ENCODE measurements at regions not wholly inside any gene's neighbourhood (a gene's known extent, or its start where the extent isn't known, plus 50 kb on each side); places are given as distances from the start of the nearest gene placed in this dataset.

- TF ChIP-seq CTCF (IDR thresholded peaks at IDR 0.05; ENCODE audit: insufficient read depth, low read length, poor library complexity, severe bottlenecking): no peak
- no peak for TF ChIP-seq EZH2phosphoT487 (conservative IDR thresholded peaks at IDR 0.05; ENCODE audit: low read length)
These were observed 188.0 kb upstream of the IL12A start for GRCh38 chr3:159800434-159801155.

Measured in SU-DHL-6 (cell line).